Mucosa of descending colon (tissue), 3 donors: ENCODE measurements at regions not wholly inside any gene's neighbourhood (a gene's known extent, or its start where the extent isn't known, plus 50 kb on each side); places are given as distances from the start of the nearest gene placed in this dataset.

Experiments used
- ATAC-seq: fragments of 200-7000 bp; cut with Tn5 transposase; one replicate; pipeline ENCODE4 v1.9.1; 2020; ENCODE audit warnings: mild to moderate bottlenecking, moderate library complexity
- DNase-seq, 3 donors: peaks; one replicate each; pipeline ENCODE4 v3.0.0-alpha.2; 2020
- H3K36me3 ChIP-seq: fragments of 200-600 bp; one replicate; pipeline ENCODE4 v1.8.0; 2021; ENCODE audit warnings: low read depth, mild to moderate bottlenecking
- H3K4me1 ChIP-seq: fragments of 200-600 bp; one replicate; pipeline ENCODE4 v1.8.0; 2021; ENCODE audit warnings: low read depth, mild to moderate bottlenecking
- H3K4me3 ChIP-seq: fragments of 200-600 bp; one replicate; pipeline ENCODE4 v1.8.0; 2021; ENCODE audit warnings: mild to moderate bottlenecking
- H3K9me3 ChIP-seq: fragments of 200-600 bp; one replicate; pipeline ENCODE4 v1.8.0; 2021; ENCODE audit warnings: mild to moderate bottlenecking
- intact Hi-C, 2 donors: fragments of 100-400 bp; cut with DNase I in 1 of 2; cut with micrococcal nuclease in 1 of 2; formaldehyde crosslinking; loops; one replicate each; pipeline versions ENCODE4 v1.11.0 to v1.11.1; 2022; cut with DNase I, micrococcal nuclease
- TF ChIP-seq, protein P1 (sequence below): fragments of 200-600 bp; IDR thresholded peaks from one replicate; pipeline ENCODE4 v1.8.0; 2022; ENCODE audit warnings: antibody characterized with exemption, mild to moderate bottlenecking
- donor health status: DM: no; HTN: no; CAD: no; lungs with moderate emphysema.
- donor health status: DM: no; HTN: no; CAD: no.
- donor health status: DM: no; HTN: yes; CAD: no.

DNA sequence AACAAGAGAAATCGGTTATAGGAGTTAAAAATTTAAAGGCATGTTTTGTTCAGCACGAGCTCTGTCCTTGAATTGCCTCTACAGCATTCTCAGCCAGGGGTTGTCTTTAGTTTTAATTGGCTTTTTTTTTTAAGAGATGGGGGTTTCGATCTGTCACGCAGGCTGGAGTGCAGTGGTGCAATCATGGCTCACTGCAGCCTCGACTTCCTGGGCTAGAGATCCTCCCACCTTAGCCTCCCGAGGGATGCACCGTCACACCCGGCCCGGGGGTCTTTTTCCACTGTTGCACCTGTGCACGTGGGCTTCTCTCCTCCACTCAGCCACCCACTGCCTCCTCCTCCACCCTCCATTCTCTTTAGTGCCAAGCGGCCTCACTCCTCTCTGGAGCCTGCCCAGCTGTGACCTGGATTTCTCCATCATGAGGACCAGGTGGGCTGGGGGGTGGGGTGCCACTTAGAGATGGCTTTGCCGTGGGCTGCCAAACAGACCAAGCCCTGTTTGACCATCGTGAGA is 106.8 kb upstream of the SEC14L1 start:
- H3K36me3 ChIP-seq: no peaks in the 10 kb centered on the region
- DNase-seq: no peak
- intact Hi-C loops: no loop called here
- TF ChIP-seq, protein P1, sequence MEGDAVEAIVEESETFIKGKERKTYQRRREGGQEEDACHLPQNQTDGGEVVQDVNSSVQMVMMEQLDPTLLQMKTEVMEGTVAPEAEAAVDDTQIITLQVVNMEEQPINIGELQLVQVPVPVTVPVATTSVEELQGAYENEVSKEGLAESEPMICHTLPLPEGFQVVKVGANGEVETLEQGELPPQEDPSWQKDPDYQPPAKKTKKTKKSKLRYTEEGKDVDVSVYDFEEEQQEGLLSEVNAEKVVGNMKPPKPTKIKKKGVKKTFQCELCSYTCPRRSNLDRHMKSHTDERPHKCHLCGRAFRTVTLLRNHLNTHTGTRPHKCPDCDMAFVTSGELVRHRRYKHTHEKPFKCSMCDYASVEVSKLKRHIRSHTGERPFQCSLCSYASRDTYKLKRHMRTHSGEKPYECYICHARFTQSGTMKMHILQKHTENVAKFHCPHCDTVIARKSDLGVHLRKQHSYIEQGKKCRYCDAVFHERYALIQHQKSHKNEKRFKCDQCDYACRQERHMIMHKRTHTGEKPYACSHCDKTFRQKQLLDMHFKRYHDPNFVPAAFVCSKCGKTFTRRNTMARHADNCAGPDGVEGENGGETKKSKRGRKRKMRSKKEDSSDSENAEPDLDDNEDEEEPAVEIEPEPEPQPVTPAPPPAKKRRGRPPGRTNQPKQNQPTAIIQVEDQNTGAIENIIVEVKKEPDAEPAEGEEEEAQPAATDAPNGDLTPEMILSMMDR: no peak
- ATAC-seq: no peak
- no peaks in the 10 kb centered on the region for H3K4me1 ChIP-seq
- H3K4me3 ChIP-seq: no peak overlapping the region
- H3K9me3 ChIP-seq: no peaks in the 10 kb centered on the region

DNA sequence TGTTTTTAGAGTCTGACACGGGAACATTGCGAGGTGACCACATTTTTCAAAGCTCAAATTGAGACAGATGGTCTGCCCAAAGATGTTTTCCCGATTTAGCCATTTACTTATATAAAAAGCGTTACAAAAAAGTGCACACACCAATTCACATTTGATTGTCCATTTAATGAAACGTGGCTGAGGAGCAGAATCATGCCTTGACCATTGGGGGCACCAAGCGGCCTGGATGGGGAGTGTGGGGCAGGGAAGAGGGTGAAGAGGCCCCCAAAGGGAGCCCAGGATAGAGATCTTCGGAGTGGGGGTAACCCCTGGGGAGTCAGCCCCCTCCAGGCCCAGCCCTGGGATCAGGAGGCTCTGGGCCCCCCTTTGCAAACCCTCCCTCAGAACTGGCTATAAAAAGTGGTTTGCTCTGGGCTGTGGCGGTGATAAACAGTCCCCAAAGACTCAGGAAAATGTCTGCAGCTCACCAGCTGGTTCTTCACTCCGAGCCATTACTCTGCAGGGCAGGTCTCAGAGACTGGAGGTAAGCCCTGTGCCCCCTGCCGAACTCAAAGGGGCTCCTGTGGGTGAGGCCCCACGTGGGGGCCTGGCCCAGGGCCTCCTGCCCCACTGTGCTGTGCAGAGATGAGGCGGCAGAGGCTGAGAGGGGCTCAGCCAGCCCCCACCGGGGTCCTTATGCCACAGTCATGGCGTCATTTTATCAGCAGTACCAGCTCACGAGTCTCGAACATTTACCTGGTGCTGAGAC is 105.9 kb upstream of the SEC14L1 start:
- no peak for ATAC-seq
- Histone ChIP-seq H3K4me3 (no peak overlapping the region), H3K4me1 (no peaks in the 10 kb centered on the region), H3K36me3 (no peaks in the 10 kb centered on the region), H3K9me3 (no peaks in the 10 kb centered on the region)
- TF ChIP-seq, protein P1: no peak
- intact Hi-C loops: no loop called here
- no peak for DNase-seq

DNA sequence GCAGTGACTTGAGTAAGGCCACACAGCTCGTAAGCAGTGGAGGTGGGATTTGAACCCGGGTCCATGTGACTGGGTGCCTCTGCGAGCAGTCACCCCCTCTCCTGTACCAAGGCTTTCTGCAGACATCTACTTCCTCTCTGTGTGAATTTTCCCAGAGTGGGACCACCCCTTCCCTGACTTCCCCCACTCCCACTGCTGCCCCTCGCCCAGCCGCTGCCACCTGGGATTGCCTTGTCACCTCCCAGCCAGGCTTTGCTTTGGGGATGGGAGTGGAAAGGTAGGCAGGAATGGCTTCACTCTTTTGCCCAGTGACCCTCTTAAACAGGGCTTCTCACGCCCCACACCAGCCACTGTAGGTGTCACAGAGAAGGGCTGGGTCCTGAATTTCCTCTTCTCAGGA is 105.2 kb upstream of the SEC14L1 start:
- ATAC-seq (no peak), DNase-seq (no peak)
- intact Hi-C loops: no loop called here
- H3K4me3 ChIP-seq: no peak overlapping the region
- H3K36me3 ChIP-seq: no peaks in the 10 kb centered on the region
- H3K9me3 ChIP-seq: no peaks in the 10 kb centered on the region
- TF ChIP-seq, protein P1: no peak
- H3K4me1 ChIP-seq: no peaks in the 10 kb centered on the region

DNA sequence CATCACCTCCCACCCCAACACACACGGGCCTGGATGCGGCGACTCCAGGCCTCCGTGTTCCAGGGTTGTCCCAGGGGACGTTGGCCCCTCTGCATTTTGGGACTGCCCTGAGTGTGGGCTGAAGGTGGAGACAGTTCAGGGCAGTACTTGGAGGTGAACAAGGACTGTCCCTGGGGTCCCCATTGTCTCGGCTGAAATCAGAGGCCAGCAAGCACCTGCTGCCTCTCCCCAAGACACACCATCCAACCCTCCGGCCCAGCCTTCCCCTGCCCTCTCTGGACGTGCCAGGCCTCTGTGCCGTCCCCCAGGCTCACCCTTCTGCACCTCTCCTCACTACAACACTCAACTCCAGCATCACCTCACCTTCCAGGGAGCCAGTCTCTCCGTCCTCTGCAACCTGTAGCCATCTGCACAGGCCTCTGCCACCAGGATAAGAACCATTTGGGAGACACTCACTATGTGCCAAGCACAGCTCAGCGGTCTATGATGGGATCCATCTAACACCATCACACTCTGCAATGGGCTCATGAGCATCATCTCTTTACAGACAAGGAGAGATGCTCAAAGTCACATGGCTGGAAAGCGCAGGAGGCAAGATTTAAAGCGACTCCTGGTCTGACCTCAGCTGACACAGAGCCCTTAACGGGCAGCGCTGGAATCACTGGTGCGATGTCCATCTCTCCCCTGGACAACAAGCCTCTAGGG is 104.5 kb upstream of the SEC14L1 start:
- intact Hi-C loops: no loop called here

DNA sequence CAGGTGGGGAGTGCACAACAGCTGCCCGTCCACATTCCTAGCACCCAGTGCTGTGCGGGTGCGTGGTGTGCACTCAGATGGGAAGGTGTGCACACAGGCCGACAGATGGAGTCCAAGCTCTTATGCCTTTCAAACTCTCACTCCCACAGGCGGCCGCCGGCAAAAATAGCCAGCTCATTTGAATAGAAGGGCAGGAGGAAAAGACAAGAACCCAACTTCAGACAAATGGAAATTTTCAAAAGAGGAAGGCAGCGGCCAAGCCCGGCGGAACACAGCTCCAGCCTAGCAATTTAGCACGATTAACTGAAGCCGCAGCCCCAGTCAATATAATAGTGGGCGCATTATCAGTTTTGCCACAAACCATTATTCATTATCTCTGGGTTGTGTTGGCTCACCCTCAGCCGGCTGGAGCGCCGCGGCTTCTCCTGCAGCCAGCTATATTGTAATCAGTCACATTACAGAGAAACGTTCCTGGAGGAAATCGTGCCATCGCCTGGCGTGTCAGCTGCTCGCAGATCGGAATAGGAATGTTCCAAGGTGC is 103.9 kb upstream of the SEC14L1 start:
- no peak for ATAC-seq
- TF ChIP-seq, protein P1: no peak
- intact Hi-C loops: no loop called here
- Histone ChIP-seq H3K36me3 (no peaks in the 10 kb centered on the region), H3K4me1 (no peaks in the 10 kb centered on the region), H3K4me3 (no peak overlapping the region), H3K9me3 (no peaks in the 10 kb centered on the region)
- peak in 1 of 3 donors; percentile 8 for DNase-seq

More for the DNA sequence above, 104.5 kb upstream of the SEC14L1 start:
- ATAC-seq: no peak
- Histone ChIP-seq H3K4me3 (no peak overlapping the region), H3K4me1 (no peaks in the 10 kb centered on the region), H3K36me3 (no peaks in the 10 kb centered on the region), H3K9me3 (no peaks in the 10 kb centered on the region)
- DNase-seq: no peak
- TF ChIP-seq, protein P1: no peak
